ENCODE measurements at regions not wholly inside any gene's neighbourhood (a gene's known extent, or its start where the extent isn't known, plus 50 kb on each side); places are given as distances from the start of the nearest gene placed in this dataset.

DNA sequence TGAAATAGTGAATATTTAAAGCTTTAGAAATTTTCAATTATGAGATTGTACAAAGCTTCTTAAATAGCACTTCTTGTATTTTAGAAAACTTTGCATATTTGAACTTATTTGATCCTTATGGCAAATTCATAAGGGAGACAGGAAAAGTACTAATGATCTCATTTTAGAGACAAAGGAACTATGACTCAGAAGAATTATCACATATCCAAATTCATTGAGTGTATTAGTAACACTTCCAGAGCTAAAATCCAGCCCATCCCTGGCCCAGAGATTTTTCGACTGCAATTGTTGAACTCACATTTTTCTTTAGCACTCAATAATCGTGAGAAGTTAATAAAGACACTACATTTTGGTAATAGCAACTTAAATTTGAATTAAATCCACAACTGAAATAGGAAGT, 704.3 kb downstream of the EPM2A start:
- Histone ChIP-seq H3K36me3 (replicated peaks) (no peaks in the 10 kb centered on the region), H3K27ac (no peak overlapping the region), H3K27me3 (replicated peaks) (no peaks in the 10 kb centered on the region), H3K4me3 (ENCODE audit: low read depth, low read length) (no peak overlapping the region)
- DNase-seq = no peak
- TF ChIP-seq, protein P1, sequence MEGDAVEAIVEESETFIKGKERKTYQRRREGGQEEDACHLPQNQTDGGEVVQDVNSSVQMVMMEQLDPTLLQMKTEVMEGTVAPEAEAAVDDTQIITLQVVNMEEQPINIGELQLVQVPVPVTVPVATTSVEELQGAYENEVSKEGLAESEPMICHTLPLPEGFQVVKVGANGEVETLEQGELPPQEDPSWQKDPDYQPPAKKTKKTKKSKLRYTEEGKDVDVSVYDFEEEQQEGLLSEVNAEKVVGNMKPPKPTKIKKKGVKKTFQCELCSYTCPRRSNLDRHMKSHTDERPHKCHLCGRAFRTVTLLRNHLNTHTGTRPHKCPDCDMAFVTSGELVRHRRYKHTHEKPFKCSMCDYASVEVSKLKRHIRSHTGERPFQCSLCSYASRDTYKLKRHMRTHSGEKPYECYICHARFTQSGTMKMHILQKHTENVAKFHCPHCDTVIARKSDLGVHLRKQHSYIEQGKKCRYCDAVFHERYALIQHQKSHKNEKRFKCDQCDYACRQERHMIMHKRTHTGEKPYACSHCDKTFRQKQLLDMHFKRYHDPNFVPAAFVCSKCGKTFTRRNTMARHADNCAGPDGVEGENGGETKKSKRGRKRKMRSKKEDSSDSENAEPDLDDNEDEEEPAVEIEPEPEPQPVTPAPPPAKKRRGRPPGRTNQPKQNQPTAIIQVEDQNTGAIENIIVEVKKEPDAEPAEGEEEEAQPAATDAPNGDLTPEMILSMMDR (IDR thresholded peaks at IDR 0.05; ENCODE audit: low read depth, low read length, missing control alignments) = no peak
- in situ Hi-C loops (cut with HindIII; ENCODE audit: low pct_ligation_motif_present, low sequenced_read_pairs) = no loop called here

DNA sequence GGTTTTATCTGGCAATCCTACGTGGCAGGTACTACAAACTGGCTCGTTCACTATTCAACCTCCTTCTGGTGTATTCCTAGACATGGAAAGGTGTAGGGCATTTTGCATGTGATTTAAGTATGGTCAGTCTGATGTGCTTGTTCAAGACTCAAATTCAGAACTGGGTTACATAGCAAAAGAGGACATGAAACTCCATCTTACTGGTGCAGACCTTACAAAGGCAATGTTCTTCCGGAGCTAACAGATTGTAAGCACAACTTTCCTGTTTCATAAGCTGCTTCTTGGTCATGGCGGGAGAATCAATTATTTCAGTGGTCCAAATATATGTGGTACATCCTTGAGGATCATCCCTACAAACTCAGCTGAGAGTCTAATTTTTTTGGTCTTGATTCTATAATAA, 703.4 kb downstream of the EPM2A start:
- TF ChIP-seq, protein P1 (IDR thresholded peaks at IDR 0.05; ENCODE audit: low read depth, low read length, missing control alignments) = no peak
- H3K27me3 ChIP-seq (replicated peaks) = no peaks in the 10 kb centered on the region
- no peak overlapping the region for H3K4me3 ChIP-seq (ENCODE audit: low read depth, low read length)

DNA sequence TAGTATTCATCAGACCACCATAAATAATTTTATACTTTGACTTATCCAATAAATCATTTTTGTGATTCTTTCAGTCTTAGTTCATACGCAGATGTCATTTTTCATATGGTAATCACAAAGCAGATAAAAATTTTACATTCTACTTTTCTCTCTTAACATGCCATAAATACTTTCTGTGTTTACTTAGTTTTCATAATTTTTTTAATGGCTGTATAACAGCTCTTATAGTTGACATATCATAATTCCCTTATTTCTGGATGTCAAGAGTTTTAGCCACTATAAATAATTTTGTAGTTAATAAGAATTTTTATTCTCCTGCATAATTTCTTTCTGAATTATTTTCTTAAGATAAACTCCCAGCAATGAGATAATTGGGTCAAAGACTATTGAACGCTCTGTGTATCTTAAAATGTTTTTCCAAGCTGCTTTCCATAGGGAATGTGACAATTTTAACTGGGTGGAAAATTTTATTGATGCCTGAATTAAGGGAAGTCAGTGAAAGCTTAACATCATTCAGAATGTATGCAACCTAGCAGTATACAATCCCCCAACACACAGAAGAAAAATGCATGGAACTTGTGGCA, 702.7 kb downstream of the EPM2A start:
- H3K36me3 ChIP-seq (replicated peaks) = no peaks in the 10 kb centered on the region
- H3K4me3 ChIP-seq (ENCODE audit: low read depth, low read length) = no peak overlapping the region
- H3K27me3 ChIP-seq (replicated peaks) = no peaks in the 10 kb centered on the region
- H3K27ac ChIP-seq = no peak overlapping the region
- no peak for DNase-seq
- in situ Hi-C loops (cut with HindIII; ENCODE audit: low pct_ligation_motif_present, low sequenced_read_pairs) = no loop called here
- TF ChIP-seq, protein P1 (IDR thresholded peaks at IDR 0.05; ENCODE audit: low read depth, low read length, missing control alignments) = no peak

More for the DNA sequence above, 703.4 kb downstream of the EPM2A start:
- no peaks in the 10 kb centered on the region for H3K36me3 ChIP-seq (replicated peaks)
- in situ Hi-C loops (cut with HindIII; ENCODE audit: low pct_ligation_motif_present, low sequenced_read_pairs) = no loop called here
- no peak for DNase-seq
- no peak overlapping the region for H3K27ac ChIP-seq

DNA sequence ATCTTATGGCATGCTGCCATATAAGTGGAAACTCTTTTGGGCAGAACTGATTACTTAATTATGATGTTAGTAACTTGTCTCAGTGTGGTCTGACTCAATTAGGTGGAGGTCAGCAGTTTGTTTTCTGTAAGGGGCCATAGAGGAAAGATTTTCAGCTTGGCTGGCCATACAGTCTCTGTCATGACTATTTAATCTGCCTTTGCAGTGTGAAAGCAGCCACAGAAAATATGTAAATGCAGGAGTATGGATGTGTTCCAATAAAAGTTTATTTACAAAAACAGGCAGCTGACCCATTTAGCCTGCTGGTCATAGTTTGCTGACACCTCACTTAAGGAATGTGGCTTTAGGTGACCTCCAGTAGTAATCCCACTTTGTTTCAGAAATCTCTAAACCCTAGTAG, 700.7 kb downstream of the EPM2A start:
- H3K27ac ChIP-seq = no peak overlapping the region
- DNase-seq = no peak

DNA sequence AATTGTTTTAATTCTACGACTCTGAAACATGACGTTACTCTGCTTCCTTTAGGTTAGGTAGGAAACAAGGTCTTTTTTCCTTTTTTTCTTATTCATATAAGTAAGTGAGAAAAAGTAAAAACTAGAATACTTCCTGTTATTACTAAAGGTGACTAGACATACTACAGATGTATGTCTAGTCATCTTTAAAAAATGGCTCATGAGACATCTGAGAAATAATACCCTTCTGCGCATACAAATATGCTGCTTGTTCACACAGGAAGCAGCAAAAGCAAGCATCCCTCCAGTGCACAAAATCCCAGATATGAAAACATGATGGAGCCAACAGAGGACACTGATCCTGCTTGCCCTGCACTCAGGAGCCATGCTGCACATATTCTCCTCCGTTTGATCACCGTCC, 699.1 kb downstream of the EPM2A start:
- Histone ChIP-seq H3K36me3 (replicated peaks) (no peaks in the 10 kb centered on the region), H3K4me3 (ENCODE audit: low read depth, low read length) (no peak overlapping the region), H3K27me3 (replicated peaks) (no peaks in the 10 kb centered on the region), H3K27ac (no peak overlapping the region)
- in situ Hi-C loops (cut with HindIII; ENCODE audit: low pct_ligation_motif_present, low sequenced_read_pairs) = no loop called here
- DNase-seq = no peak
- TF ChIP-seq, protein P1 (IDR thresholded peaks at IDR 0.05; ENCODE audit: low read depth, low read length, missing control alignments) = no peak

More for the DNA sequence above, 700.7 kb downstream of the EPM2A start:
- TF ChIP-seq, protein P1 (IDR thresholded peaks at IDR 0.05; ENCODE audit: low read depth, low read length, missing control alignments) = no peak
- in situ Hi-C loops (cut with HindIII; ENCODE audit: low pct_ligation_motif_present, low sequenced_read_pairs) = no loop called here
- H3K27me3 ChIP-seq (replicated peaks) = no peaks in the 10 kb centered on the region
- H3K4me3 ChIP-seq (ENCODE audit: low read depth, low read length) = no peak overlapping the region
- H3K36me3 ChIP-seq (replicated peaks) = no peaks in the 10 kb centered on the region

Measured in brain microvascular endothelial cell (primary cell).